GM18502 (cell line): ENCODE measurements at regions not wholly inside any gene's neighbourhood (a gene's known extent, or its start where the extent isn't known, plus 50 kb on each side); places are given as distances from the start of the nearest gene placed in this dataset.
"Not testable (repeated sequence)": the region's sequence is repeated elsewhere in the genome, so short reads cannot be mapped to it uniquely, and the experiment has no call there.

Experiments used
- ATAC-seq: cut with Tn5 transposase; IDR thresholded peaks from one replicate; pipeline ENCODE4 v1.9.1; 2021; ENCODE audit warnings: mild to moderate bottlenecking; ENCODE audit not compliant: unreplicated experiment, poor library complexity

DNA sequence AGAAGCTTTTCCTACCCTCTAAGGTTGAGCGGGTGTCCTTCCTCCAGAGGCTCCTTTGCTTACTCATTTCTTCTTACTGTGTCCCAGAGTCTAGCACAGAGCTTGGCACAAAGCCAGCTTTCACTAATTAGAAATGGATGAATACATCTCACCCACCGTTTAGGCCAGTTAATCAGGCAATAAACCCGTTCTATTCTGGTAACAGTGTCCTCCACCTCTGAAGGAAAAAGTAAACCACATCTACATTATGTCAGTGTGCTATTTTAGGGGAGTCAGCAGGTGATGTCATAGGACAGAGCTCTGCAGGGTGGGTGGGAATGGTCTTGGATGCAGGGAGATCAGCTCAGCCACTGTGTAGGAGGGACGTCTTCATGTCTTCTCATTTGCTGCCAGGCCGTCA lies 109.2 kb downstream of the OSTF1 start:
- ATAC-seq, result no peak

DNA sequence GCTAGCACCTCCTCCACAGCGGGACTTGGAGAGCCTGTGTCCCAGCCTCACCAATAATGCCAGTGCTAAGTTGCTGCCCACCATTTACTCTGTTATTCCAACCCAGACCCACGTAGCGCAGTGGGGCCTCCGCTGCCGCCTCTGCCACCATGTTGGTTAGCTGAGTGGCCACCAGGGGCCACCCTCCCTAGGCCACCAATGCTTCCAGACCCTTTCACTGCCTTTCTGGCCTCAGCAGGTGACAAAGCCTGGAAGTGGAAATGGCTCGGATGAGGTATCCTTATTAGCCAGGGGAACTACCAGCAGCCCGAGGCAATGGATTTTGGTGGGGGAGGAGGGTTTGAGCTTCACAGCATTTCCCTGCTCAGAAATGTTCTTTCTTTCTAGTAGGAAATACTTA lies 110.1 kb downstream of the OSTF1 start:
- ATAC-seq, result no peak

DNA sequence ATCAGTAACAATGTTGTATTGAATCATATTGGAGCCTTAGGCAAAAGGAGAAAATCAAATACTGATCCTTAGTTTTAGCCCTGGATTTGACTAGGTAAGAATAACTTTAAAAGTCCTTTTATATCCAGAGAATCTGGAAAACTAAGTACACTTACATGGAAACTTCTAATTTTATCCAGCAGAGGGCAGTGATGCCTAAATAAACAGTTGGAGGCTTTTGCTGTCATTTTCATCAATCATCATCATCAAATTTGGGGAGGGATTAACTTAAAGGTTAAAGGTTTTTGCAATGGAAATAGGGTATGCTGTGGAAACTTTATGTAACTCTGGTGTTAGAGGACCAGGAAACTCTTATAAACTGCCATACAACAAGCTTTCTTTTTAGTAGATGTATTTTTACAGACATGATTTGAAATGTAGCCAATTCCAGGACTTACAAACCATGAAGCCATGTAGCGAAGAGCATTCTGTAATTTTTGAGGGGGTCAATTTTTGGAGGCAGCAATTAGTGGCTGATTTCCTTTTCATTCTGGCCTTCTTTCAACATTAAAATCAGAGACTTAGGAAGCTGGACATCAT lies 112.7 kb downstream of the OSTF1 start:
- ATAC-seq, result no peak

DNA sequence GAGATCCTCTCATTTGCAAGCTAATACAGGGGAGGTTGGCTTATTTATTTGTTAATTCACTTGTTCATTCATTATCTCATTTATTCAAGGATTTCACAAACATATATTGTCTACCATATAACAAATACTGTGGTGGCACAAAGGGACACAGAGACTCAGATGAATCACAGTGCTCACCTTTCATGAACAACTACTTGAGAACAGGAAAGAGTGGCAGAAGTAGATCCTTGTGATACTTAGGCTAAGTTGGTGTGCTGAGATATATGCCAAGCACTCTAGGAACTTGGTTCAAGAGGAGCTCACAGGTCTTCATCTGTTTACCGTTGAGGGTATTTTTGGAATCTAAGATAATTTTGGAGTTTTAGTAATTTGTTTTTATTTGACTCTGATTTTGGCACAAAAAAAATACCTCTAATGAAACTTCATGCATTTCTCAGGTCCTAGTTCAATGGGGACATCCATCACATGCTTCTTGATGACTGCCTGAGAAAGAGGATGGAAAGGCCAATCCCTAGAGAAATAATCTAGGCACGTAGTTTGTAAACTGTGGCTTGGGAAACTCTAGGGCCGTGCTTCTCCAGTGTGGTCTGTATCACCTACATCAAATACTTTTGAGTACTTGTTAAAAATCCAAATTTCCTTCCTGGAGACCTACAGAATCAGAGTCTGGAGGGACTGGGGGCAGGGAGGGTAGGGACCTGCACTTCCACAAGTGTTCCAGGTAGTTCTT lies 113.3 kb downstream of the OSTF1 start:
- no peak for ATAC-seq

DNA sequence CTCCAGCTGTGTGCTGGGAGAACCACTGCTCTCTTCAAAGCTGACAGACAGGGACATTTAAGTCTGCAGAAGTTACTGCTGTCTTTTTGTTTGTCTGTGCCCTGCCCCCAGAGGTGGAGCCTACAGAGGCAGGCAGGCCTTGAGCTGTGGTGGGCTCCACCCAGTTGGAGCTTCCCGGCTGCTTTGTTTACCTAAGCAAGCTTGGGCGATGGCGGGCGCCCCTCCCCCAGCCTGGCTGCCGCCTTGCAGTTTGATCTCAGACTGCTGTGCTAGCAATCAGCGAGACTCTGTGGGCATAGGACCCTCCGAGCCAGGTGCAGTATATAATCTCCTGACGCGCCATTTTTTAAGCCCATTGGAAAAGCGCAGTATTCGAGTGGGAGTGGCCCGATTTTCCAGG lies 119.7 kb downstream of the OSTF1 start:
- ATAC-seq, result not testable (repeated sequence)

DNA sequence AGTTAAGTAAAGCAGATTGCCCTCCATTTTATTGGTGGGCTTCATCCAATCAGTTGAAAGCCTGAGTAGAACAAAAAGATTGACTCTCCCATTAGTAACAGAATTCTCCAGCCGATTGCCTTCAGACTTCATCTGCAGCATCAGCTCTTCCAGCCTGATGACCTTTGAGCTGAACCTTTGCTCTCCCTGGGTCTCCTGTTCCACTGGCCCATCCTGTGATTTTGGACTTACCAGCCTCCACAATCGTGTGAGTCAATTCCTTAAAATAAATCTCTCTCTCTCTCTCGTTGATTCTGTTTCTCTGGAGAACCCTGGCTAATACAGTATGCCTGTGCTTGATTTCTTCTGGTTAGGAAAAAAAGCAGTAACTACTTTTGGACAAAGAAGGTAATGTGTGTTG lies 121.9 kb downstream of the OSTF1 start:
- no peak for ATAC-seq

DNA sequence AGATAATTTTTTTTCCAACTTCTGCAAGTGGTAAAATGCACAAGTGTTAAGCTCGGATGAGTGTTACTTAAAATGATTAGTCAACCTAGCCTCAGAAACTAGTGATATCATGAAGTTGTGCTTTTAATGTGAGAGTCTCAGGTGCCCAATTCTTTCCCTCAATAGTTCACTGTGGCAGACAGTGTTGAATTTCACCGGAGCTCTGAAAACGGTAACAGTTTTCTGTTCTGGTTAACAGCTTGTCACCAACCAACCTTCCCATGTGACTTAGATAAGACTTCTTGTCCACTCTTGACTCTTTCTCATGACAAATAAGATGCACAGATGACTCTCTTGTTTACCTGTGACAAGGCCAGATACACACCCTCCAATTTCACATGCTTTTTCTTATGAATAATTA lies 125.5 kb downstream of the OSTF1 start:
- no peak for ATAC-seq

DNA sequence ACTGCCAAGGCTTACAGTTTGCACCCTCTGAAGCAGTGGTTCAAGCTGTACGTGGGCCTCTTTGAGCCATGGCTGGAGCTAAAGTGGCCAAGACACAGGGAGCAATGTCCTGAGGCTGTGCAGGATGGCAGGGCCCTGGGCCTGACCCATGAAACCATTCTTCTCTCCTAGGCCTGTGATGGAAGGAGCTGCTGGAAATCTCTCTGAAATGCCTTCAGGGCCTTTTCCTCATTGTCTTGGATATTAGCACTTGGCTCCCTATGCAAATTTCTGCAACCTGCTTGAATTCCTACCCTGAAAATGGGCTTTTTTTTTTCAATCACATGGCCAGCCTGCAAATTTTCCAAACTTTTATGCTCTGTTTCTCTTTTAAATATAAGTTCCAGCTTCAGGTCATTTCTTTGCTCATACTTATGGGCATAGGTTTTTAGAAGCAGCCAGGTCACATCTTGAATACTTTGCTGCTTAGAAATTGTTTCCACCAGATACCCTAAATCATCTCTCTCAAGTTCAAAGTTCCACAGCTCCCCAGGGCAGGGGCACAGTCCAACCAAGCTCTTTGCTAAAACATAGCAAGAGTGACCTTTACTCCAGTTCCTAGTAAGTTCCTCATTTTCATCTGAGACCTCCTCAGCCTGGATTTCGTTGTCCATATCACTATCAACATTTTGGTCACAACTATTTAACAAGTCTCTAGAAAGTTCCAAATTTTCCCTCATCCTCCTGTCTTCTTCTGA lies 138.3 kb downstream of the OSTF1 start:
- no peak for ATAC-seq

DNA sequence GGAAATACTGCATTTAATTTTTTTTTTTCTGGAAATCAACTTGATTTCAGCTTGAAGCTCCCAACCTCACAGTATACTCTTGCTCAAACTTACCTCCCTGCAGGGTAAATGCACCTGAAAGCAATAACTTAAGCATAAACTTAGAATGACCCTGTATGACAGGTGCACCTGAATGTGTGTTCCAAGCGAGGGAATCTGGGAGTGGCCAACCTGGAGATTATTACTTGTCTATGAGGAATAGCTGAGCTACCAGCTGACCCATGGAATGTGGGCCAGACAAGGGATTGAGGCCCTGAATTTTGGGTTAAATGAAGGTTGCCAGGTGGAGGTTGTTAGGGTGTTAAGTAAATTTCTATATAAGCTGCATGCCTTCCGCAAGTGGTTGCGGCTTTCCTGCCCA lies 140.6 kb downstream of the OSTF1 start:
- ATAC-seq, result no peak

DNA sequence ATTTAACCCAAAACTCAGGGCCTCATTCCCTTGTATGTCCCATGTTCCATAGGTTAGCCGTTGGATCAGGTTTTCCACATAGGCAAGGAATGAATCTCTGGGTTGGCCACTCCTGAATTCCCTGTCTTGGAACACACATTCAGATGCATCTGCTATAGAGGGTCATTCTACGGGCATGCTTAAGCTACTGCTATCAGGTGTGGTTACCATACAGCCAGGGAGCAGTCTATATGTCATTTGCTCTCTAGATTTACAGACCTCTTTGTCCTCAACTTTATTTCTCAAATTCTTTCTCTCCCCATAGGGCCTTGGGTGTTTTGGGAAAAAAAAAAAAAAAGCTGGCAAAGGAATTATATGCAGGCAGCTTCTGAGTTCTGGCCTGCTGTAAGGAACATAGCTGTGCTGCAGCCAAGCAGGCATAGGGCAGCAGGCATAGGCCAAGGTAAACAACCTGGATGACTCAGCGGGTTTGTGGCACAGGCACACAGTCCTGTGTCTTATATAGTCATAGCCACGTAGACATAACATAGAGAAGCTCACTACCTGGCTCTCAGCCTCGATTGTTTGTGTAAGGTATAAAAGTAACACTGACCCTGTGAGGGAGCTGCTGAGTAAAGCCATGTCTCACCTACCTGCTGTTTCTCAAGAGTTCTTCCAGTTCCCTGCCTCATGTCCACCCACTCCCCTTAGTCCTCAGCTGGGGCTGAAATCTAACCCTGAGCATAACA lies 141.5 kb downstream of the OSTF1 start:
- no peak for ATAC-seq

DNA sequence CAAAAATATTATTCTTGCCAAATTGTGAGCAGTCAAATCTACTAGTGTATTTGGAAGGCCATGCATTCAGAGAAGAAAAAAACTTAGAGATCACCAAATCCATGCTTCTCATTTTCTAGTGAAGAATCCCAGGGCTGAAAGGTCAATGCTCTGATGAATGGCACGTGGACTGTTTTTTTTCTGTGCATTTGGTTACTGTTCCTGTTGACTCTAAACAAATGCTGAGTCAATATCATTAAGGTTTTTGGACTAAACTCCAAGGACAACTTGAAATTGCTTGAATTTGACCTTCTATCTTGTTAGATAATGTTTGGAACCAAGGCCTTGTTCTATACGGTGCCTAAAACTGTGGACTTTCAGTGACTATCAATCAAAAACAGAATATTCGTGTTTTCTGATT lies 142.2 kb downstream of the OSTF1 start:
- ATAC-seq, result no peak

DNA sequence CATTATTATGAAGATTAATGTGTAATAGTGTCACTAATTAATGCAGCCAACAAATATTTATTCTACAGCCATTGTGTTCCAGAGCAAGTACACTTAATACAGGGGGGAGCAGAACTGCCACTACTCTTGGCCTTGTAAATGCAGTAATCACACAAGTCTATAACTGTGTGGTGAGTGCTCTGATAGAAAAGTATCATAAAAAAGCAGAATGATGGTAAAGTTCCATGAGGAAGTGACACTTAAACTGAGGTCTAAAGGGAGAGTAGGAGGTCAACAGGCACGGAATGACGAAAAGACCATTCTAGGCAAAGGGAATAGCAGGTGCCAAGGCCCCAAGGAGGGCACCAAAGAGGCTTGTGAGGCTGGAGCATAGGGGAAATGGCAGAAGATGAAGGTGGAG lies 142.9 kb downstream of the OSTF1 start:
- ATAC-seq, result no peak

DNA sequence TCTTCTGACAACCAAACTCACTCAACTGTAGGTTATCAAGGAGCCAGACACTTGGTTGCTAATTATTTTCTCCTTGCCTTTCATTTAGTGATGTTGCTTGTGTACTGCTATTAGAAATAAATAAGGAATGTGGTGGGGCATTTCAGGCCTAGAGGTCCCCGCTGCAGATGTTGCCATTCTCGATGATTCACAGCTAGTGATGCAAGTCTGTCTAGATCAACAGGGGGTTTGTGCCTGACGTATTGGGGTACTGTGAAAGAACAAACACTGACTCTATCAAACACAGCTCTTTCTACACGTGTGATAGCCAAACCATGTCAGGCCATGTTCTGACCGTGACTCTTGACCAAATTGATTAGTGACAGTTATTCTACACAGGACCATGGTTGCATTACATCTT lies 144.7 kb downstream of the OSTF1 start:
- ATAC-seq, result no peak

DNA sequence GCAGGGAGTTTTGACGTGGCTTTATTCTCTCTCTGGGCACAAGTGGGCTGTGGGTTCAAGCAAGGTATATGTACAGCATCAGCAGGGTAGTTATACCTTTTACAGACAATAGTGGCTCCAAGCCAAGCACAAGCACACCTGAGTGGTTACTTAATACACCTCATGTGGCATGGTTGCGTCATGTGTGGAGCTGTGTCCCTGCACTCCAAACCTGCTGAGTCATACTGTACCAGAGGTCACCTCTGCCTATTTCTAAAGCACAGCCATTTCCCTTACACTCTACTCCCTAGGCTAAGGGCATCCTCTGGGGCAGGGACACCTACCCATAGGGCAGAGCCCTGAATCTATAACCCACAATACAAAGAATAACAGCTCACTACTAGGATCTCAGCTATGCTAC lies 147.3 kb downstream of the OSTF1 start:
- no peak for ATAC-seq

DNA sequence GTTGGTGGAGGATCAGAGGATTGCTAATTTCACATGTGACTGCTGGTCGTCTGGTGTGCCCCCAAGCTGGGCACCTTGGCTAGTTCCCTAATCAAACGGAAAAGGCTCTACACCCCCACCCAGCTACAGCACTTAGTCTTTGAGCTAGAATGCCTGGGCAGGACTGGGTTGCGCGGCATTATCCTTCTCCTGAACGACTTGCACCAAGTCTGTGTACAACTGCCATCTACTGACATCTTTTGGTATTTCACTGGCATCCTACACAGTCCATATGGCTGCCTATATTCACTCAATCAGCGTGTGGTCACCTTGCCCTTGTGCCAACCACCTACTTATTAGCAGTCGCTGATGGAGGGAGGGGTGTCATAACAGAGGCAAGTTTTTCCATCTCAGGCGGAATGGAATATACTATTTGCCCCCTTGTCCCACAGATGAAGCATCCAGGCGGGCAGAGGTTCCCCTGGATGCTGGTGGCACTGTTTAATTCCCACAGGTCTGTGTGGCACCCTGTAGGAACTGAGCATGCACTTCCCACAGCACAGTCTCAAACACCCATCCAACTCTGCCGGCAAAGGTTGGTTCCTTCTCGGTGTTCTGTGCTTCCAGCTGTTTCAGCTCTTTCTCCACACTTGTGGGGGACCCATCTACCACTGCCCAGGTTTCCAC lies 150.1 kb downstream of the OSTF1 start:
- peak; percentile 95 for ATAC-seq

DNA sequence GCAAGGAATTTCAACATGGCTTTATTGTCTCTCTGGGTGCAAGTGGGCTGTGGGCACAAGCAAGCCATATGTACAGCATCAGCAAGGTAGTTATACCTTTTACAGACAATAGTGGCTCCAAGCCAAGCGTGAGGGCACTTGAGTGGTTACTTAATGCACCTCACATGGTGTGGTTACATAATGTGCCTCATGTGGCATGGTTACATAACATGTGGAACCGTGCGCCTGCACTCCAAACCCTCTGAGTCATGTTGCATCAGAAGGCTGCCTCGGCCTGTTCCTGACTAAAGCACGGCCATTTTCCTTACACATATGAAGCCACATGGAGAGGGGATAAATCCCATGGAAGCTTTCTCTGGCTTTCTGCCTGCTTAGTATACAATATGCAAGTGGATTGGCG lies 150.9 kb downstream of the OSTF1 start:
- no peak for ATAC-seq

DNA sequence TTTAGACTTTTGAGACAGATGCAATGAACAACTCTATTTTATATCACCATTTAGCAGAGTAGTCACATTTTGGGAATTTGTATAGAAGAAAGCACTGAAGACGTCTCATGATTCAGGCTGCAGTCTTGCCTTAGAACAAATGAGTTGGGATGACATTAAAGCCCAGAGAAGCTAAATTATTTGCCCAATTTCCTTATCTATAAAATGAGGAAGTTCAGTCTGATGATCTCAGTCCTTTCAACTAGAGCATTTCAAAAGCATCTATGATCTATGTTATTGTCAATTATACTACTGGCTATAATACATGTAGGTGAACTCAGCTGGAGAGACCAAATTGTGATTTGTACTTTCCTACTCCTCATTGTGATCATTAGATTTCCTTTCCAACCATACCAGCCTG lies 154.1 kb downstream of the OSTF1 start:
- no peak for ATAC-seq

DNA sequence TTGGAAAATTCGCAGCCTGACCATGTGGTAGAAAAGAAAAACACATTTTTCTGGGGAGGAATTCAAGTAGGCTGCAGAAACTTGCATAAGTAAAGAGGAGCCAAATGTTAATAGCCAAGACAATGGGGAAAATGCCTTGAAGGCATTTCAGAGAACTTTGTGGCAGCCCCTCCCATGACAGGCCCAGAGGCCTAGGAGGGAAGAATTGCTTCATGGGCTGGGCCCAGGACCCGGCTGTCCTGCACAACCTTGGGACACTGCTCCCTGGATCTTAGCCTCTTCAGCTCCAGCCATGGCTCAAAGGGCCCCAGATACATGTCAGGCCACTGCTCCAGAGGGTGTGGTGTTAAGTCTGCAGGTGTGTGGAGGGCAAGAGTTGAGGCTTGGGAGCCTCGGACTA lies 158.6 kb downstream of the OSTF1 start:
- no peak for ATAC-seq

DNA sequence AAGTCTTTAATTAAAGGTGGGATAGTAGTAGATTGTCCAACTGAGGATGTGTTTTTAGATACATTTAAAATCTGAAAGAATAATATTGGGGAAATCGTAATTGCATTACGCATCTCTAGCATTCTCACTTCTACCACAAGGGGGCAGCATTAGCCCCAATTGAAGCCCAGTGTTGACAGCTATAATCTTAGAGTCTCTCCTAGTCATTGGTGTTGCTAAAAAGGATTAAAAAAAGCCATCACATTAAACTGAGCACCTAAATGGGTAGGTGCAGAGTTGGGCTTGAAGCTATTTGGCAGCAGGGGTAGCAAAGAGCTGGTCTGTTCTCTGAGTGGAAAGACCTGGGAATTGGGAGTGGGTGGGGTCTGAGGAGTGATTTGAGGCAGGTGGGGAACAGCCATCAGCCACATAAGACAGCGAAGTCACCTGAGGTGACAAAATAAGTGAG lies 177.2 kb downstream of the OSTF1 start:
- peak; percentile 82 for ATAC-seq

DNA sequence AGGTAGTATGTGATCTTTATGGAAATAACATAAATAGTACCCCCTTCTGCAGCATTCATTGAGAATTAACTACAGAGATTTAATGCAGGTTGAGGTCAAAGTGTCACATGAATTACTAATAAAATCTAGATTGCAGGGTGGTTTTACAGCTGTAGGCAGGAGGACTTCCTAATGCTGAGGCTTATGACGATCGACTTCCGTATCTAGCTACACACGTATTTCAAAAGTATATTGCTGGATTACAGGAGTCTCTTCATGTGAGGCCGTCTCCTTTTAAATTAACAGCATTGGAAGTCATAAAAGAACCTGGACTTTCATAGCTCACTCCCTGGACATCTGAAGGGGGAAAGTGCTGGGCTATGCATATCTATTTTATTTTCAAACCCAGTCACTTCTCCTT lies 180.9 kb downstream of the OSTF1 start:
- no peak for ATAC-seq
